Stimulated activated naive CD8-positive, alpha-beta T cell treated with anti-CD3 and anti-CD28 coated beads, Interleukin-15, Interleukin-2, amounts not matched to agents 100 U/mL and 50 U/mL, for 24 hours (primary cell): ENCODE measurements at regions not wholly inside any gene's neighbourhood (a gene's known extent, or its start where the extent isn't known, plus 50 kb on each side); places are given as distances from the start of the nearest gene placed in this dataset.
"Not testable (repeated sequence)": the region's sequence is repeated elsewhere in the genome, so short reads cannot be mapped to it uniquely, and the experiment has no call there.

ENCODE experiments used
- ATAC-seq: fragments of 150-1000 bp; cut with Tn5 transposase; one replicate; pipeline ENCODE4 v1.10.0; 2021
- DNase-seq: peaks from one replicate; pipeline ENCODE4 v3.0.0; 2021

DNA sequence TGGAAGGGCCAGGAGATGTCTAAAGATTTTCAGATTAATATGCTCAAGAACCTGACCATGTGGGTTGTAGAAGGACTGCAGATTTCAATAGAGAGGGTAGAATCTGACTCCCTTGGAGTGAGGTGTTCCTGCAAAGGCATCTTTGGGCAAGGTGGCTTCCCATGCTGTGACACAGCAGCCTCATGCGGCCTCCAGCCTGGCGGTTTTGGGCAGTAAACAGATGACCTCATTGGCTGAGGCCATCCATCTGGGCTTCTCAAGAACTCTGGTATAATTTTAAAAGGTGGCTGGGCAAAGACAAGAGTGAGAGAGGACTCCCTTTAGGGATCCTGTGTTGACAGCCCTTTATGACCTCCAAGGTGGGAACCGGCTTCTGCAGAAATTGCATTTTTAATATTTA, 90.3 kb upstream of the ERCC6L2 start:
- DNase-seq (no peak), ATAC-seq (no peak)

DNA sequence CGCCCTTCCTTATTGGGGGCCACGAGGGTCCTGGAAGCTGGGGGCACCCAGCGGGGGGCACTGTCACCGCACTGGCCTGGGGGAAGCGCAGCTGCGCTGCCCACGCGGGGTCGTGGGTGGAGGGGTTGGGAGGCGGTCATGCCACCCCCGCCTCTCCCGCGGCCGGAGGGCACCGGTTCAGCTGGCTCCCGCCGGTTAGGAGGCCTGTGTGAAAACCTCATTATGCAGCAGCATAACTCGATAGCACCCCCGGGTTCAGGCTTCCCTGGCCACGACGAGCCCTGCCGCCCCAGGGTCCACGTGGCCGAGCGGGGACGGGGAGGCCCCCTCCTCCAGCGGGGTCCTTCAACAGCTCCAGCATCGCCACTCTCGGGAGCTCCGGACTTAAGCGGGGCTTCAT, 91.2 kb upstream of the ERCC6L2 start:
- ATAC-seq, result no peak
- no peak for DNase-seq

DNA sequence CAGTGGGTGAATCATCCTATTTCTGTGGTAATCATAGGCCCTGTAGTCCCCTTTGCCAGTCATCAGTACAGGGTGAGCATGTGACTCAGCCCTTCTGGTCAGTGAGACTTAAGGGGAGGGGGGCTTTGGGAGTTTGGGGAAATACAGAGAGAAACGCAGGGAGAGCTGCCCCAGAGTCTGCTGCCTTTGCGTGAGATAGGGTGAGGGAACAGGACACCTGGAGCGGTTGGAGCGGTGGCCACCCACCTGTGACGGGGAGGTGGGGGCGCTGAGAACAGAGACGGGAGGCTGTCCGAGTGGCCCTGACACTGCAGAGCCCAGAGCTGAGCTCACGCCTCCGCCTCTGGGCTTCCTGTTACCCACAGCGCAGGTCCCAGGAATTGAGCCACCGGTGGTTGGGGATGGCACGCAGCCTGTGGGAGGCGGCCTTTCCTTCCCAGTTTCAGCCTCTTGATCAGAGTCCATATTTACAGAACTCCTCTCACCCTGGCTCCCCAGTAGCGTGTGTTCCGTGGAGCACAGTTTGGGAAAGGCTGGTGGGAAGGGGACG, 92.0 kb upstream of the ERCC6L2 start:
- no peak for DNase-seq
- no peak for ATAC-seq

DNA sequence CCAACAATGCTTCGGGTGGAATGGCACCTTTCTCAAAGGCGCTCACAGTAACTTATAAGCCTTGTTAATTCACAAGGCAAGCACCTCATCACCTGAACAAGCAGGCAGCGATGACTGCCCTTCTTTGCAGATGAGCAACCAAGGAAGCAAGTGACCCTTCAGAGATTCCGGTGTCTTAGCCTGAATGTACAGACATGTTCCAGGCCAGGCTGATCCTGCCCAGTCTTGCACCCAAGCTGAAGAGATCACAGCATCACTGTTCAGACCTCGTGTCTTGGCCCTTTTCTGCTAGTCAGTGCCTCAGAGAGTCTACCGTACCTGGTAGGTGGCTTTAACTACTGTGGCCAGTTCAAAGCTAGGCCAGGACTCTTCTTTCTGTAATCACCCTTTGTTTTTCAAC, 94.7 kb upstream of the ERCC6L2 start:
- ATAC-seq, result no peak
- DNase-seq, result no peak

DNA sequence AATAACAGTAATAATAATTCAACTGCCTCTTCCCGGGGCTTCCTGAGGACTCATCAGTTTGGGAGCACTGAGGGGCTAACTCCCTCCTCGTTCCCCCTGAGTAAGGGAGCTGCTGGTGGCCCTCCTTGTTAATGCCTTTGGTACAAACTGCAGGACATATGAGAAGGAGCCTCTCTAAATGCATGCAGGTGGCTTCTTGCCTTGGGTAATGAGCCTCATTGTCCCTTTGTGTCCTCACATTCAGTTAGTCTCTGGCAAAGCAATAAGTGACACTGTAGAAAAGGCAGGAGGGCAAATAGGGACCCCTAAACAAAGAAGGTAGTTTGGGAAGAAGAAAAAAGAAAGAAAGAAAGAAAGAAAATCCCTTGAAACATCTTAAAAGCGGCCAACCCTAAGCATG, 95.4 kb upstream of the ERCC6L2 start:
- no peak for ATAC-seq
- no peak for DNase-seq

DNA sequence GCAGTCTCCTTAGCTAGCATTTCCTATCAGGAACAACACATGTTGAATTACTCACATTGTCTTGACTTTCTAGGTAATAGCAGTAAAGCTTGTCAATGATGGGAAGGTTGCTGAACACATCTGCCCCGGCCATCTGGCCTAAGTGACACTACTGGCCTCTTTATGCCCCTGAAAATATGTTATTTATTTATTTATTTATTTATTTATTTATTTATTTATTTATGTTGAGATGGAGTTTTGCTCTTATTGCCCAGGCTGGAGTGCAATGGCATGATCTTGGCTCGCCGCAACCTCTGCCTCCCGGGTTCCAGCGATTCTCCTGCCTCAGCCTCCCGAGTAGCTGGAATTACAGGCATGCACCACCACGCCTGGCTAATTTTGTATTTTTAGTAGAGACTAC, 95.9 kb upstream of the ERCC6L2 start:
- DNase-seq, ATAC-seq: not testable (repeated sequence)

DNA sequence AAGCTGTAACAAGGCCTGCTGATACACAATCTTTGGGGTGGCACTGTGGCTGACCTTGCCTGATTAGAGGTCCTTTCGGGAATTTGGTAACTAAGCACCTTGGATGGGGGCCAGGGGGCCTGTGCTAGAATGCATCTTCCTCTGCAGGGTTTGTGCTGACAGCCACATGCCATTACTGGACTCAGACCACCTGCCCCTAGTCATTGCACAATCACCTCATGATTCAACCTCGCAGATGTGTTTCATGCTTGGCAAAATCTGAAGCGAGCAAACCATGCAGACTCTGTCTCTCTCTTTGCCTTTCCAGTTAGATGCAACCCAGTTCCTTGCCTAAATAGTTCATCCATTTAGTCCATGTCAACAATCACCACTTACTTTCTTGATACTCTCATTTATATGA, 96.5 kb upstream of the ERCC6L2 start:
- DNase-seq, result no peak
- ATAC-seq, result no peak

DNA sequence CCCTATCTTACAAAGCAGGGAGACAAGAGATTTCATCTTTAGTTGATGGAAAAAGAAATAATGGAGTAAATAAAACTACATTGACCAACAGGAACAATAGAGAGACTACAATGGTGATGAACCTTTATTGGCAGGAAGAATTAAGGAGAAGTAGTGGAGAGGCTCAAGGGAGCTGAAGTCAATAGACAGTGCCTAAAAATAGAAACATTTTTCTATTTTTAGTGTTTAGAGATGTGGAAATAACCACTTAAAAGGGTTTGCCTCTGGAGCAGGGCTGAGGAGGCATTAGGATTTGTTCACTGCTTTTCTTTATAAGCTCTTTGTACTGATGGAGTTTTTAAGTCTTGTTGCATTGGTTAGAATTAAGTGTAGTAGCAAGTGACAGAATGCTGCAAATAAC, 98.4 kb upstream of the ERCC6L2 start:
- no peak for DNase-seq
- ATAC-seq, result no peak

DNA sequence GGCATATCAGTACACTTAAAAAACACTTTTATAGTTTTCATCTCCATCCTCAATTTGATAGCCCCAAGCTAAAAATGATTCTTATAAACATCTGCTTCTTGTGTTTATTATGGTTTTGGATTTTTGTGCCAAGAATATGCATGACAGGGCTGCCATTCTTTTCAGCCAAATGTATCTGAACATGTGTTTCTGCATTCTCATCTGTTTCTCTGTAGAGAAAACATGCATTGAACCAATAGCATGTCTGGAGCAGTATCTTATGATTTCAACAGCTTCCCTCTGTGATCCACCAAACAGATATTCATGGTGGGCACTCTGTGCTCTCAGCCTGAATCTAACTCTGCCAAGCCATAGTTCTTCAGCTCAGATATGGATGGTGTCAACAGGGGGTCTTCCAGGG, 99.3 kb upstream of the ERCC6L2 start:
- ATAC-seq (no peak), DNase-seq (no peak)

DNA sequence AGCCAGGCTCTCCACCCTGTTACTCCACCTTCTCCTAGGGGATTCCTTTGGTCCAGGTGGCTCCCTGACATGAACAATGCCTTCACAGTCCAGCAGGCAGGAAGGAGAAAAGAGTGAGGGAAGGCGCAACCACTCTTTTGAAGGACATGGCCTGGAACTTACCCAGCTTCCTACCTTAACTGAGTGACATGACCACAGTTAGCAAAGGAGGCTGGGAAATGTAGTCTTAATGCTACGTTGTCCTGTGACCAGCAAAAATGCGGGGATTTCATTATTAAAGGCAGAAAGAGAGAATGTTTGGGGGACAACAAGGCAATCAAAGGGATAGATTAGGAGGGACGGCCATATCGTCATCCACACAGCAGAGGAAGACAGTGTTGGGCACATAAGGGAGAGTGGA, 100.3 kb upstream of the ERCC6L2 start:
- ATAC-seq (no peak), DNase-seq (no peak)

DNA sequence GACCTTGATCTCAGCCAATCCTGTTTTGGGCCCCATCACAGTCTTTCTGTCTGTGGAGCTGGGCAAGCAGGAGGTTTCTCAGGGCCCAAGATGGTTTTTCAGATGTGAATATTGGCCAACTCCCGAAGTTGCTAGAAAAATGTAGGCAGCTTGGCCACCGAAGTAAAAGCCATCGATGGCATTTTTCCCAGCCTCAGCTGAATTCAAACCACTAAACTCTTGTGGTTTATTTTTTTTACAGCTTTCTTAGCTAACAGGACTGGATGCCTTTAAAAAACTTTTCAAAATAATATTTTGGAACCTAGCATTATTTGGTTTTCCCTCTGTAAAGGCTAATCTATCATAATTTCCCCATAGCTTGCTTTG, 102.5 kb upstream of the ERCC6L2 start:
- DNase-seq, result no peak
- ATAC-seq, result no peak

DNA sequence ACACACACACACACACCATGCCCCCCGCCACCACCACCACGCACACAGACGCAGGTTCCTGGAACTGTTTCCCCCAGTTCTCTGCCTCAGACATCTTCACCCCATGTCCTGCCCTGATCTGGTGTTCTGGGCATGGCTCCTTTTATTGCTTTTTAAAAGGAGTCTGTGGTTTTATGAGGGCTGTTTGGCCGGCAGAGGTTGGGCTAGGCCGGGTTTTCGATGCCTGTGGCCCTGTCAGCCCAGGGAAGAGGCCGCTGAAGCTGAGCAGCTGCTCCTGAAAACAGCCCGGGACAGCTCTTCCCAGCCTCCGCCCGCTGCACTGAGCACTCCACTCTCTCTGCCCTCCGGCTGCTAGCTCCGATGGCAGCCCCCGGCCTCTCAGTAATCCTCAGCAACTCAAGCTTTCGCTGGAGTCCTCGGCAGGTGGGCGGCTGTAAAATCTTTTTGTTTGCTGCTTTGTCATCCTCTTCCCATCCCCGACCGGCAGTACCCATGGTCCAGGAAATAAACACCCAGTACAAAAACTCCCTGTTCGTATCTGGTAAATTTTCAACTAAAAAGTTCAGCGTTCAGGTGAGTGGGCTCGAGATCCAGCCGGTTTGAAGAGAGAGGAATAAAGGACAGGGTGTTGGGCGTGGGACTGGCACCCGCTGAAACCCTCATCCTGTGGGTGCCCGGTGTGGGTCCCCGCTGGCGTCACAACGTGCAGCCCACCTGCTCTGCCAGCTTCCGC, 103.0 kb upstream of the ERCC6L2 start:
- peak; percentile 13 for DNase-seq
- peak; percentile 45 for ATAC-seq

DNA sequence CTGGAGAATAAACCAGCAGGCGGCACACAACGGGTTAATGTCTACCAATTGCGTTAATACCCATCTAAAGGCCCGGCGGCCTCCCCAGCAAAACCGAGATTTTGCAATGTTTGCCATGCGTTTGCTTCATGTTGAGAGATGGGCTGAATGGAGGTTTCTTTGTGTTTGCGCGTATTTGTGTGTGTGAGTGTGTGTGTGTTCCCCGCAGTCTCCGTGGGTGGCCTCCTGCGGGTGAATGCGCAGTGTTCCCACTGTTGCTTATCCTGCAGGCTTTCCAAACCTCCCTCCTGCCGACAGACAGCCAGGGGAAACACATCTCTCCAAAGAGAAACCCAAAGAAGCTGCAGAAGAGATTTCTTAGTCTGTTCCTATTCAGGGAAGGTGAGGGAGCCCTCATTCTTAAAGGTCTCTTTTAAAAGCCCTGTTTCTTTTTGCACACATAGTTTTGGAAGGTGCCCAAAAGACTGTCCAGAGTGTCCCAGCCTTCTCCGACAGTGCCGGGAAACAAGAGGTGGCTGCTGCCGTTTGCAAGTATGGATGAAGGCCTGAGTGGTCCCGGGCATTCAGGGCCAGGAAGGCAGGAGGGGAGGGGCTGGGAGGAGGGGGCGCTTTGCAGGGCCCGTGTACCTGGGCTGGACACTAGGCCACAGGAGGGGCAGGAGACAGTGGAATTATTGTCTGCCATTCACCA, 103.8 kb upstream of the ERCC6L2 start:
- DNase-seq (no peak), ATAC-seq (no peak)

DNA sequence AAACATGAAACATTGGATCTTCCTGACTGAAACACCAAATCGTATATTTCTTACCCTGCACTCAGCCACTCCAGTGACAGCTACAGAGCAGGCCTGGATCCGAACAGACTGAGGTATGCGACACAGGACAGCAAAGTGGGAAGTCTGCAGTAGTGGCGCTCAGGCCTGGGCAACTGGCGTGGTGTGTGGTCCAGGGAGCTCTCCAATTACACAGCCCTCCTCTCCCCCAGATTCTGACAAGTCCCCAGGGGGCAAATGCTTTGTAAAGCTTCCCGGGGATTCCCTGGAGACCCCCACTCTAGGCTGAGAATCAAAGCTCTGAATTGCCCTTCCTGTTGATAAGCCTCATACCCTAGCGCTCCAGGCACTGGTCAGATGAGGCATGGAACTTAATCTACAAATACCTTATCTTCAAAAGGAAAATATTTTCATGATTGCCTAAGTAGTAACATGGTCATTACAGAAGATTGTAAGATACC, 104.8 kb upstream of the ERCC6L2 start:
- ATAC-seq, result no peak
- DNase-seq, result no peak

DNA sequence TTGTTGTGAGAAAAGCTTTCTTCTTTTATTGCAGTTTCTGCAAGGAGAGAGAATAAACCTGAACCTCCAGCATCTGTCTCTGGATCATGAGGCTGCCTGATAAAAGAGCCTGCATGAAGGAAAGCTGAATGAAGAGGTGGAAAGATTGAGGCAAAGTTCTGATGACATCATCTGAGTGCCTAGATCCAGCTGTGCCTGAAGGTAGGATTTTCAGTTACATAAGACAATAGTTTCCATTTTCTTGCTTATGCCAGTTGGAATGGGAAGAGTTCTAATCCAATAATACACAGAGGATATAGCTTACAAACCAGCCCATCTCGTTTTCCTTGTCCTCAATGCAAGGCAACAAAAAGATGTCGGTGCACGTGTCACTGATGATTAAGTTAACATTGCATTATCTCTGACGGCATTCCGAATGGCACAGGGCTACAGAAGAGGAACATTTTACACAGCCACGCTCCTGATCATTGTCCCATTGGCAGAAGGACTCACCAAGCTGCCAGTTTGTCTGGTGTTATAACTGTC, 105.5 kb upstream of the ERCC6L2 start:
- ATAC-seq (no peak), DNase-seq (no peak)

DNA sequence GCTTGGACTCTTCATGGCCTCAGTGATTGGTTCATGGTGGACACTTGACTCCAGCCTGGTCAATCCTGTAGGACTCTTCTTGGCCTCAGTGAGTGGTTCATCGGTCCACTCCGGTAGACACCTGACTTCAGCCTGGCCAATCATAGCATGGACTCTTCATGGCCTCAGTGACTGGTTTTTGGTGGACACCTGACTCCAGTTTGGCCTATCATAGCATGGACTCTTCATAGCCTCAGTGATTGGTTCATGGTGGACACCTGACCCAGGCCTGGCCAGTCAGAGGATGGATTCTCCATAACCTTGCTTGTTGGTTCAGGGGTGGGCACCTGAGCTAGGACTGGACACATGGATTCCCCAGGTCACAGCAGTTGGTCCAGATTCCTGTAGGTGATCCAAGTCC, 106.0 kb upstream of the ERCC6L2 start:
- ATAC-seq, result no peak
- DNase-seq, result no peak

DNA sequence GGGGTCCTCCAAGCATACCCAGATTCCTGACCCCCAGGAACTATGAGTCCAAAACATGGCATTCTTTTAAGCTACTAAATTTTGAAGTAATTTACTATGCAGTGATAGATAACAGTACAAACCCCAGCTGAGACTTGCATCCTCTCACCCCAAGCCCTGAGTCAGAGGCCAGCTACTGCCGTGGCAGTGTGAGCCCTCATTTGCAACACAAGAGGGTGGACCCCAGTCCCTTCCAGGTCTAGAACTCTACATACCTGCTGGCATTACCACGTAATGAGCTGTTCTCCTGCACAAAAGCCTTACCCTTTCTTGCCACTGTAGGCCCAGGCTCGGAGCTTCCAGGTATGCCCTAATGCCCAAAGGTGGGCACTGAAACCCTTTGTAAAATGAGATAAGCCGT, 108.6 kb upstream of the ERCC6L2 start:
- ATAC-seq (no peak), DNase-seq (no peak)

DNA sequence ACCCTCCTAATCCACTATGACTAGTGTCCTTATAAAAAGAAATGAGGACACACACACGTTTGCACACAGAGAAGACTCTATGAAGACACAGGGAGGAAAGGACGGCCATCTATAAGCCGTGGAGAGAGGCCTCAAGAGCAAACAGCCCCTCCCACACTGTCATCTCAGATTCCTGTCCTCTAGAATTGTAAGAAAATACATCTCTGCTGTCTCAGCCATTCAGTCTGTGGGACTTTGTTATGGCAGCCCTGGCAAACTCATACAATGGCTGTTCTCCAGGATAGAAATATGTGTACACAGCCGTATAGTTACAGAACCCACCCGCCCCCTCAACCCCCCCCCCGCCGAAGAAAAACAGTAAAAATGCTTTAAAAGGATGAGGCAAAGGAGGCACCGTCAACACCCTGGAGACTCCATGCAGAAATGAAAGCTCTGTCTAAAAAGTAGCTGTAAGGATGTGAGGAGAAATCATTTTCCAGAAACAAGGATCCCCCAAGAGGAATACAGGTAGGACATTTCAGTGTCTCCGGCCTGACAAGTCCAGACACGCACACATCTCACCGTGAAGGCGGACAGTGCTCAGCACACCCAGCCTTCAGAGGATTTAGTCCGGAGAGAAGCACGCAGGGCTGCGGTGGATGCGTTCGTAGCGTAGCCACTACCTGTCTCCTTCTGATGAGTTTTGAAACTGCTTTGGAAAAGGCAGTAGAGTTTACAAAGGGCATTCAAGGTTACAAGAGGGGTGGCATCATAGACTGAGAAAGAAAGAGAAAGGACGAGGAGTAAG, 110.8 kb upstream of the ERCC6L2 start:
- no peak for ATAC-seq
- no peak for DNase-seq

DNA sequence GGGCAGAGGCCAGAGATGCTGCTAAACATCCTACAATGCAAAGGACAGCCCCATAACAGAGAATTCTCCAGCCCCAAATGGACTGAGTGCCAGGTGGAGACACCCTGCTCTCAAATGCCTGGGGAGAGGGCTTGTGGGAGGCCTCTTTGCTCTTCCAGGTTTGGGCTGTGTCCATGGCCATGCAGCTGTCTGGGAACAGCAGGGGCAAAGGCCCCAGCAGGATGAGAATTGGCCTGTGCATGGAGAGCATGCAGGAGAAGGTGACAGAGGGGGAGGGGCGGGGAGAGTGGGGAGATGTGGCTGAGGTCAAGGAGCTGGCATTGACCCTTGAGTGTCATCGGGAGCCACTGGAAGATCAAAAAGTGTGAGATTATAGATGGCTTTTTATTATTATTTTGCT, 111.5 kb upstream of the ERCC6L2 start:
- DNase-seq (no peak), ATAC-seq (no peak)

DNA sequence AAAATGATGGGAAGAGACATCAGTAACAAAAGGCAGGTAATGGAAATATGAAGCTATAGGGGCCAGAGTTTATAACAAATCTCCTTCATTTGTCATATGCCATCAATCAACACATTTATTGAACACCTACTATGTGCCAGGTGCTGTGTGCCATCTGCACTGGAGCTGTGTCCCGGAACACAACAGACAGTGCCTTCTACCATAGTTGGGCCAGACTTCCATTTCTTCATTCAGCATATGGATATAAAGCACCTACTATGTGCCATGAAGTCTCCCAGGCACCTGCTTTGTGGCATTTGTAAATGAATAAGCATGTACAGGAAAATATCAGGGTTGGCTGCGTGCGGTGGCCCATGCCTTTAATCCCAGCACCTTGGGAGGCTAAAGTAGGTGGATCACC, 112.5 kb upstream of the ERCC6L2 start:
- ATAC-seq, result no peak
- DNase-seq, result no peak

DNA sequence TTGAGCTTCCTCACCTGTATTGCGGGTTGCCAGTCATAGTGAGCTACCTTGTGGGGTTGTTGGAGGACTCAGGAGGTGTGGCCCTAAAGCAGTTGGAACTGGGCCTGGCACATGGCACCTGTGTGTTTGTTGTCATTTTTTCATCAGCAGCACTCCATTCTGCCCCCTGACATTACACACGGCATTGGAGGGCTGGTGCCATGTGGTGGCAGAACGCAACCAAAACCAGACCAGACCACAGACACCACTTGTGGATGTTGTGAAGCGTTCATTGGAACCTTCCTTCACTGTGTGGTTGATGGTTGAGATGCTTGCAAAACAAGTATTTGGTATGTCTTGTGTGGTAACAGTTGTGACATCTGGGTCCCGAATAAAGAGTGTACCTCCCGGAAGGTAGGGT, 113.2 kb upstream of the ERCC6L2 start:
- ATAC-seq (peak; percentile 40), DNase-seq (no peak)

DNA sequence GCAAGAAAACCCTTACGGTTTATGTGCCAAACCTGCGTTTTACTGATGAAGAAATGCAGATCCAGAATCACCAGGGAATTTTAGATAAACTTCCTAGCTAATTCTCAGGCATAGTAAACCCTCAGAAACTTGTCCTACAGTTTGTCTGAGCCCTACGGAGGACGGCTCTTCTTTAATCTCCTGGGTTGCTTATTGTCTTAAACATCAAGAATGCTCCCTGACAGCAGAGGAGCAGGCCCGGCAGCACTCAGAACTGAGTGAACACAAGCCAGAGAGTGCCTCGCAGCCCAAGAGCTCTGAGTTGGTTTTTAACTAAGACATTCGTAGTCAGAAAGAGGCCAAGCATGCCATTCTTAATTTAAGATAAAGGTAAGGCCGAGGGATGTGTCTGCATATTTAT, 114.7 kb upstream of the ERCC6L2 start:
- no peak for ATAC-seq

DNA sequence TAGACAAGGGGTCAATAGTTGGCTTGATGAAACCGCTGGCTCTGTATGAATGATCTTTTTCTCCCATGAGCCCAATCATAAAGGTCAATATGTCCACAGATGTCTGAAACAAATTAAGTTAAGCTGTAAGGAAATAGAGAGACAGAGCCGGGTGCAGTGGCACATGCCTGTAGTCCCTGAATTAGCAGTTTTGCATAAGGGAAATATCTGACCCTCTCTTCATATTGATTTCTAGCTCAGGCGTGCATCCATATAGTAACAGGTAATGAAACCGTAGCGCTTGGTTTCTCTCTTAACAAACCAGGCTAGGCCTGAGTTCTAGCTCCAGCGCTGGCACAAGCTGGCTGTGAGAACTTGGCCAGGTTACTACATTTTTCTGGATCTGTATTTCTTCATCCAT, 118.1 kb upstream of the ERCC6L2 start:
- no peak for DNase-seq
- ATAC-seq, result no peak

More for the DNA sequence above, 114.7 kb upstream of the ERCC6L2 start:
- no peak for DNase-seq
